ENCODE measurements at regions not wholly inside any gene's neighbourhood (a gene's known extent, or its start where the extent isn't known, plus 50 kb on each side); places are given as distances from the start of the nearest gene placed in this dataset.
"Not testable (repeated sequence)": the region's sequence is repeated elsewhere in the genome, so short reads cannot be mapped to it uniquely, and the experiment has no call there.

GRCh38 chr10:124242791-124243190, 149.4 kb upstream of the CHST15 start:
- no peak for DNase-seq (ENCODE audit: low spot score)

DNA sequence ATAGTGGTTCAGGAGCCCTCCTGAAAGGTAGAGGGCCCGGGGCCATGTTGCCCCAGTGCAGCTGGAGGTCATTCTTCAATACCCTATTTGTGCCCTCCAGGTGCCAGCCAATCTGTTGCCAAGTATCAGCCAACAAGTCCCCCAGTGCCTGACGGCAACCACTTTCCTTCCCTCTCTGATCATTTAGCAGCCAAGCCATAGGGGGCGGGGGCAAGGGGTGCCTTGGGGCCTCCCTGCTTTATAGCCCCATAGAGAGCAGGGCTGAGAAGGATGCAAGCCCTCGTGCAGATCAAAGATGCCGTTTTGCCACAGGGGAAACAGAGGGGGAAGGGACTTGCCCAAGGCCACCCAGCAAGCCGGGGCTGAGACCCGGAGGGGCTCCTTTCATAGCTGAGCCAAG, 149.0 kb upstream of the CHST15 start:
- DNase-seq (ENCODE audit: low spot score): no peak

DNA sequence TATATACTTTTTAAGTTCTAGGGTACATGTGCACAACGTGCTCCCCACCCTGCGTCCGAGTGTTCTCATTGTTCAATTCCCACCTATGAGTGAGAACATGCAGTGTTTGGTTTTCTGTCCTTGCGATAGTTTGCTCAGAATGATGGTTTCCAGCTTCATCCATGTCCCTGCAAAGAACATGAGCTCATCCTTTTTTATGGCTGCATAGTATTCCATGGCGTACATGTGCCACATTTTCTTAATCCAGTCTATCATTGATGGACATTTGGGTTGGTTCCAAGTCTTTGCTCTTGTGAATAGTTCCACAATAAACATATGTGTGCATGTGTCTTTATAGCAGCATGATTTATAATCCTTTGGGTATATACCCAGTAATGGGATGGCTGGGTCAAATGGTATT, 148.1 kb upstream of the CHST15 start:
- DNase-seq (ENCODE audit: low spot score): not testable (repeated sequence)

DNA sequence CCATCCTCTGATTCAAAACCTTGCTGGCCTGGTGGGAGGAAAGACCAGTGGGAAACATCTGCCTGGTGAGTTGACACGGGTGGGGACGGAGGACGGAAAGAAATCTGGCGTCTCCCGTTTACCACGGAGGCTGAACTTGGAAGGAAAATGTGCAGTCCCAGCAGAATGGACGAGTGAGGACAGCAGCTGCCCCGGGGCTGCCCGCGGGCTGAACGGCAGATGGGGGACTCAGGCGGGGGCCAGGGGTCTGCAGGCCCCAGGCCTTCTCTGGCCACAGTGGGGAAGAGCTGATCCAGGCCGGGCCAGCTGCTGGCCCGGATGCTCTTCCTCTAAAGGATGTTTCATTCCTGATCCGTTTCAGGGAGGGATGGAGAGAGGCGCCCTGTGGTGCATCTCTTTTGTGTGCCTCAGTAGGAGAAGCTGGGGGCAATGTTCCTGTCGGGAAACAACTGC, 147.5 kb upstream of the CHST15 start:
- no peak for DNase-seq (ENCODE audit: low spot score)

GRCh38 chr10:124239696-124240095, 146.3 kb upstream of the CHST15 start:
- DNase-seq (ENCODE audit: low spot score): no peak

DNA sequence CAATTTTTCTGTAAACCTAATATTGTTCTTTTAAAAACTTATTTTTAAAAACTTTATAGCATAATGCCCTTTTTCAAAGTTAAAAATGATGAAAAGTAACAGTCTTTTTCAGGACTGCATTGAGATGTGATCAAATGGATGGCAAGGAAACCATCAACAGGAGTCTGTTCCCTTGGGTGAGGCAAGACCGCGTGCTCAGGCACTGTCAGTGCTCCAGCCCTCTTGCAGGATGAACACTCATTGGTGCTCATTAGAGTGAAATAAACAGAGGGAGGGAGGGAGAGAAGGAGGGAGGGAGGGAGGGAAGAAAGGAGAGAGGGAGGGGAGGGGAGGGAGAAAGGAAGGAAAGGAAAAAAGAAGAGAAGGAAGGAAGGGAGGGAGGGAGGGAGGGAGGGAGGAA, 145.7 kb upstream of the CHST15 start:
- DNase-seq (ENCODE audit: low spot score): no peak

- no peak for DNase-seq (ENCODE audit: low spot score)
Measured at GRCh38 chr10:124238367-124238766, 145.0 kb upstream of the CHST15 start.

GRCh38 chr10:124237282-124237961, 144.0 kb upstream of the CHST15 start:
- DNase-seq (ENCODE audit: low spot score): no peak

GRCh38 chr10:124236816-124237215, 143.4 kb upstream of the CHST15 start:
- DNase-seq (ENCODE audit: low spot score): no peak

GRCh38 chr10:124236136-124236535, 142.7 kb upstream of the CHST15 start:
- no peak for DNase-seq (ENCODE audit: low spot score)

- DNase-seq (ENCODE audit: low spot score): no peak
Measured at GRCh38 chr10:124235232-124235631, 141.8 kb upstream of the CHST15 start.

DNA sequence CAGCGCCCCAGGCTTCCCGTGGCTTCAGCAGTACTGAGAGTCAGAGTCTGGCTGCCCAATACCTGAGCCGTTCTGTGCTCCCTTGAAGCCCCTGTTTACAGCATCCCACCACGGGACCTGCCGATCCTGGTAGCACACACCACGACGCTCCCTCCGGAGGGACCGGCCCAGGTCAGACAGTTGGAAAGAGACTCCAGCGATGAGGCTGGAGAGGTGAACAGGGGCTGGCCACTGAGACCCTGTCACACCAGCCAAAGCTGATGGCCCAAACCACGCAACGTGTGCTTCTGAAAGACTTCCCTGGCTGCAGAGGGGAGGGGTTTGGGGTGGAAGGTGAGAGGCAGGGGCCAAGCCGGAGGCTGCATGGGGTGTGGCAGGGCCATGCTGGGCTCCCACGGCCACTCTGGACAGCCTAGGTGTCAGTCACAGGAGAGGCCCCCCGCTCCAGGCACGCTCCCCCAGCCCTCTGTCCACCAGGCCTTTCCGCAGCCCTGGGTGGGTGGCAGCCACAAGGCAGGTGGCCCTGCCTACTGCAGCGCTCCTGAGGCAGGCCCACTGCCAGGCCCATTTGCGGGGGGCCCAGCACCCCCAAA, 140.2 kb upstream of the CHST15 start:
- DNase-seq (ENCODE audit: low spot score): no peak

DNA sequence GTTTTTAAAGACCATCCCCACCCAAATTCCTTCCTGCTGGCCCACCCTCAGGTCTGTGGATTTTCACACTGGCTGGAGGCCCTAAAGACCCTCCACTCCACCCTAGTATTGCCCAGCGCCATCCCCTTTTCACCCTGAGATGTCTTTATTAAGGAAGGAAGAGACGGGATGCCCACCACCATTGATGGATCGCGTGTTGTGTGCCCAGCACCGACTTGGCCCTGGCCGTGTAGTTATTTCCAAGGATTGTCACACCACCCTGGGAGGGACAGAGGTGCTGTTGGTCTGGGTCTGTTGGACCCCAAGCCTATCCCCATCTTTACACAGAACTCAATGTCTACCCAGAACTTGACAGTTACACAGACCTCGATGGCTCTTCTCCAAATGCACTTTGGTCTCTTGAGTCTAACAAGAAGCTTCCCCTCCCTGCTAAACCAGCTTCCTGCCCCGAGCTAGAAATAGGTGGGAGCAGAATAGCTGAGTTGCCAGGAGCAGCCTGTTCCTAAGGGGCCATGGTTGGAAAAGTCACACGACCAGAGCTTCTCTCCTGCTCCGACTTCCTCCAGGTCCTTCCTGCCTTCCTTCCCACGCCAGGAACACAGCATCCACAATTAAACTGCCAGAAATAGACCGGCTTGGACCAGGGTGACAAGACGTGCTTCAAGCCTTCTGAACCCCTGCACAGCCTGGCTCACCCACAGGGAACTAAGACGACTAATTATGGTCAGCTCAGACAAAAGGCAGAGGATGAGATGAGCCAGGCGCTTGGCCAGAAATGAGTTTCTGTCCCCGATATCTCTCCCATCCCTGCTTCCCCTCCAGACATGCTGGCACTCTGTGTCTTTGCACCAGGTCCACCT, 139.5 kb upstream of the CHST15 start:
- no peak for DNase-seq (ENCODE audit: low spot score)

- no peak for DNase-seq (ENCODE audit: low spot score)
Measured at GRCh38 chr10:124231168-124232155, 138.1 kb upstream of the CHST15 start.

DNA sequence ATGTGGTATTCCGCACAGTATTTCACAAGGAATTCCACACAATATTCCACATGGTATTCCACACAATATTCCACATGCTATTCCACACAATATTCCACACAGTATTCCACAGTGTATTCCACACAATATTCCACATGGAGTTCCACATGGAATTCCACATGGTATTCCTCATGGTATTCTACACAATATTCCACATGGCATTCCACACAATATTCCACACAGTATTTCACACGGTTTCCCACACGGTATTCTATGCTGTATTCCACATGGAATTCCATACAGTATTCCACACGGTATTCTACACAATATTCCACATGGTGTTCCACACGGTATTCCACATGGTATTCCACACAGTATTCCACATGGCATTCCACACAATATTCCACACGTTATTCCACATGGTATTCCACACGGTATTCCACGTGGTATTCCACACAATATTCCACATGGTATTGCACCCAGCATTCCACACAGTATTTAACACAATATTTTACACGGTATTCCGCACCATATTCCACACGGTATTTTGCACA, 137.3 kb upstream of the CHST15 start:
- no peak for DNase-seq (ENCODE audit: low spot score)

DNA sequence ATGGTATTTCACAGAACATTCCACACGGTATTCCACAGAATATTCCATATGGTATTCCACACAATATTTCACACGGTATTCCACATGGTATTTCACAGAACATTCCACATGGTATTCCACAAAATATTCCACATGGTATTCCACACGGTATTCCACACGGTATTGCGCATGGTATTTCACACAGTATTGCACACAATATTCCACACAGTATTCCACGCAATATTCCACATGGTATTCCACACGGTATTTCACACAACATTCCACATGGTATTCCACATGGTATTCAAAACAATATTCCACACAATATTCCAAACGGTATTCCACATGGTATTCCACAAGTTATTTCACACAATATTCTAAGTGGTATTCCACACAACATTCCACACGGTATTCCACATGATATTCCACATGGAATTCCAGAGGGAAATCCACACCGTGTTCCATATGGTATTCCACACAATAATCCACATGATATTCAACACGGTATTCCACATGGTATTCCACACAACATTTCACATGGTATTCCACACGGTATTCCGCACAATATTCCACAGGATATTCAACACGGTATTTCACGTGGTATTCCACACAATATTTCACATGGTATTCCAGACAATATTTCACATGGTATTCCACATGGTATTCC, 136.7 kb upstream of the CHST15 start:
- DNase-seq (ENCODE audit: low spot score): no peak

DNA sequence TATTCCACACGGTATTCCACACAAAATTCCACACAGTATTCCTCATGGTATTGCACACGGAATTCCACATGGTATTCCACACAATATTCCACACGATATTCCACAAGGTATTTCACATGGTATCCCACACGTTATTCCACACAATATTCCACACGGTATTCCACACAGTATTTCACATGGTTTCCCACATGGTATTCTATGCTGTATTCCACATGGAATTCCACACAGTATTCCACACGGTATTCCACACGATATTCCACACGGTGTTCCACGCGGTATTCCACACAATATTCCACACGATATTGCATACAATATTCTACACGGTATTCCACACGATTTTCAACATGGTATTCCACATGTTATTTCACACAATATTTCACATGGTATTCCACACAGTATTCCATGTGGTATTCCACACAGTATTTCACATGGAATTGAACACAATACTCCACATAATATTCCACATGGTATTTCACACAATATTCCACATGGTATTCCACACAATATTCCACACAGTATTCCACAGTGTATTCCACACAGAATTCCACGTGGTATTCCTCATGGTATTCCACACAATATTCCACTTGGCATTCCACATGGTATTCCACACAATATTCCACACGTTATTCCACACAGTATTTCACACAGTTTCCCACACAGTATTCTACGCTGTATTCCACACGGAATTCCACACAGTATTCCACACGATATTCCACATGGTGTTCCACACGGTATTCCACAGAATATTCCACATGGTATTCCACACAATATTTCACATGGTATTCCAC, 136.0 kb upstream of the CHST15 start:
- no peak for DNase-seq (ENCODE audit: low spot score)

DNA sequence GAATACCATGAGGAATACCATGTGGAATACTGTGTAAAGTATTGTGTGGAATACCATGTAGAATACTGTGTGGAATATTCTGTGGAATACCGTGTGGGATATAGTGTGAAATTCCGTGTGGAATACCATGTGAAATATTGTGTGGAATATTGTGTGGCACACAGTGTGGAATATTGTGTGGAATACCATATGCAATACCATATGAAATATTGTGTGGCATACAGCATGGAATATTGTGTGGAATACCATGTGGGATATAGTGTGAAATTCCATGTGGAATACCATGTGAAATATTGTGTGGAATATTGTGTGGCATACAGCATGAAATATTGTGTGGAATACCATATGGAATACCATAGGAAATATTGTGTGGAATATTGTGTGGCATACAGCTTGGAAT, 135.1 kb upstream of the CHST15 start:
- DNase-seq (ENCODE audit: low spot score): no peak

GRCh38 chr10:124227988-124228387, 134.6 kb upstream of the CHST15 start:
- DNase-seq (ENCODE audit: low spot score): no peak

All from CD4-positive, alpha-beta T cell treated with Interleukin-15 for 4 hours (primary cell).